Endodermal cell (in vitro differentiated cells): ENCODE measurements at regions not wholly inside any gene's neighbourhood (a gene's known extent, or its start where the extent isn't known, plus 50 kb on each side); places are given as distances from the start of the nearest gene placed in this dataset.

Source experiments
- DNase-seq: peaks from one replicate; pipeline ENCODE4 v3.0.0-alpha.2; 2017
- H3K27ac ChIP-seq: 2 replicates; pipeline ENCODE4 v1.5.1; 2013; ENCODE audit warnings: mild to moderate bottlenecking, low read depth, low read length, moderate library complexity
- H3K27me3 ChIP-seq: 2 replicates; pipeline ENCODE4 v1.6.1; 2013; ENCODE audit warnings: mild to moderate bottlenecking, low read length, moderate library complexity; ENCODE audit not compliant: insufficient read depth, control insufficient read depth, poor library complexity, severe bottlenecking
- H3K36me3 ChIP-seq: 2 replicates; pipeline ENCODE4 v1.7.0; 2013; ENCODE audit warnings: mild to moderate bottlenecking, low read length, moderate library complexity; ENCODE audit not compliant: control insufficient read depth, insufficient read depth
- H3K4me1 ChIP-seq: one replicate; pipeline ENCODE4 v1.7.0; 2013; ENCODE audit warnings: low read length; ENCODE audit not compliant: control insufficient read depth, insufficient read depth
- H3K4me3 ChIP-seq: 2 replicates; pipeline ENCODE4 v1.5.1; 2013; ENCODE audit warnings: mild to moderate bottlenecking, low read length, moderate library complexity
- H3K9ac ChIP-seq: 2 replicates; pipeline ENCODE4 v1.6.1; 2013; ENCODE audit warnings: mild to moderate bottlenecking, low read length, moderate library complexity; ENCODE audit not compliant: poor library complexity, severe bottlenecking; ENCODE audit errors: extremely low read depth
- H3K9me3 ChIP-seq: 2 replicates; pipeline ENCODE4 v1.6.1; 2013; ENCODE audit warnings: mild to moderate bottlenecking, low read length, moderate library complexity; ENCODE audit not compliant: control insufficient read depth
- H3K27ac Mint-ChIP-seq: 2 replicates; pipeline ENCODE4 v1.8.0; 2020; ENCODE audit warnings: mixed read lengths
- H3K27me3 Mint-ChIP-seq: 2 replicates; pipeline ENCODE4 v1.8.0; 2021; ENCODE audit warnings: mild to moderate bottlenecking, mixed read lengths; ENCODE audit not compliant: insufficient read depth
- H3K36me3 Mint-ChIP-seq: 2 replicates; pipeline ENCODE4 v1.8.0; 2020; ENCODE audit warnings: low read depth, mixed read lengths
- H3K4me1 Mint-ChIP-seq: 2 replicates; pipeline ENCODE4 v1.8.0; 2020; ENCODE audit warnings: mixed read lengths
- H3K4me3 Mint-ChIP-seq: 2 replicates; pipeline ENCODE4 v1.8.0; 2020; ENCODE audit warnings: mild to moderate bottlenecking, moderate library complexity, mixed read lengths
- H3K9me3 Mint-ChIP-seq: 2 replicates; pipeline ENCODE4 v1.8.0; 2020; ENCODE audit warnings: mild to moderate bottlenecking, mixed read lengths
- CTCF ChIP-seq: fragments of 200-600 bp; sonication (generic); conservative IDR thresholded peaks from 2 replicates; pipeline ENCODE4 v1.5.0; 2021; ENCODE audit warnings: antibody characterized with exemption, mild to moderate bottlenecking
- WGBS, 2 experiments: methylation state at CpG; one replicate each; pipeline versions ENCODE4 v1.1.5 to v1.1.7; 2013; ENCODE audit warnings: missing lambda C conversion rate in 2 of 2, mixed read lengths in 1 of 2; ENCODE audit not compliant: insufficient coverage in 1 of 2, insufficient read length in 1 of 2; 5-methylcytosine and 5-hydroxymethylcytosine counted together

- H3K4me1 Mint-ChIP-seq: no peaks in the 10 kb centered on the region
- no peaks in the 10 kb centered on the region for H3K9me3 ChIP-seq
- H3K4me1 ChIP-seq: no peaks in the 10 kb centered on the region
- H3K36me3 ChIP-seq: no peaks in the 10 kb centered on the region
- no peak overlapping the region for H3K9ac ChIP-seq
- TF ChIP-seq CTCF: no peak
- no peak overlapping the region for H3K27ac Mint-ChIP-seq
- H3K27me3 Mint-ChIP-seq: peaks cover 1% of the 10 kb centered on the region
- no peaks in the 10 kb centered on the region for H3K27me3 ChIP-seq
- no peak overlapping the region for H3K4me3 Mint-ChIP-seq
- no peaks in the 10 kb centered on the region for H3K9me3 Mint-ChIP-seq
- no peak for DNase-seq
- H3K4me3 ChIP-seq: no peak overlapping the region
- 93 to 95% methylated on average over 5 of the region's 5 CpGs for WGBS, 2 experiments
- no peaks in the 10 kb centered on the region for H3K36me3 Mint-ChIP-seq
- no peak overlapping the region for H3K27ac ChIP-seq
Measured at GRCh38 chr17:12429116-12429515, 236.6 kb upstream of the MYOCD start.

DNA sequence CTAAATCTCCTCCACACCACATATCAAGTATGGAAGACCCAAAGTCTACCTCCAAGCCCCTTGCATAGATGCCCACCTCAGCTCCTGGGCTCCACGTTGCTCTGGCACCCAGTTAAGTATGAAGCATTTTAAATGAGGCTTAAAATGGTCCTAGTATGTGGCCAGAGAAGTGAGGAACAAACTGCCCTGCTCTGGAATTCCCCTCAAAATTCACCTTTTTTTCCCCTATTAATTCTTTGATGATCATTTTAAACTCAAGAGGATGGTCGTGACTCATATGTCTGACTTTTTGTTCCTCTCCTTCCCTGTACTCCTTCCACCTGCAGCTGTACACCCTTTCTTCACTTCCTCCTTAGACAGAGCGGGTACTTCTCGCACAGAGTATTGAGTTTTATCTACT is 234.5 kb upstream of the MYOCD start:
- Histone ChIP-seq H3K4me3 (no peak overlapping the region), H3K9ac (no peak overlapping the region), H3K36me3 (no peaks in the 10 kb centered on the region), H3K27ac (no peak overlapping the region), H3K27me3 (no peaks in the 10 kb centered on the region), H3K9me3 (no peaks in the 10 kb centered on the region), H3K4me1 (no peaks in the 10 kb centered on the region)
- no peak for TF ChIP-seq CTCF
- 80 to 84% methylated on average over 1 to 4 of the region's 4 CpGs for WGBS, 2 experiments
- no peak overlapping the region for H3K27ac Mint-ChIP-seq
- H3K4me3 Mint-ChIP-seq: no peak overlapping the region
- no peaks in the 10 kb centered on the region for H3K36me3 Mint-ChIP-seq
- no peak for DNase-seq
- no peaks in the 10 kb centered on the region for H3K9me3 Mint-ChIP-seq
- H3K27me3 Mint-ChIP-seq: no peaks in the 10 kb centered on the region
- H3K4me1 Mint-ChIP-seq: no peaks in the 10 kb centered on the region

DNA sequence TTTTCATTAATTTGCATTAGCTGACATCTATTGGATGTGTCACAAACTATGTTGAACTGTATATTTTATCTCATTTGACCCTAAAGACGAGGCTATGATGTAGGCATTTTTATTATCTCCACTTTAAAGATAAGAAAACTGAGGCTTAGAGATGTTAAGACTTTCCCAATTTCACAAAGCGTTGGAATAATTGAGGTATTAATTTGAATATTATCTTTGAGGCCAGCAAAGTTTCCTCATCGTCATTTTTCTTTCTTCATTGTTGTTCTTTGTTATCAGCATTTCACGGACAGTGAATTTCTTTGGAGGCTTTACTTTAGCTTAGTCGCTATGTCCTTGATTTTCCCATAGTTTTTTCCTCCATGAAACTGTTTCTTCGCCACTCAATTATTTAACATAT is 227.5 kb upstream of the MYOCD start:
- no peak overlapping the region for H3K4me3 ChIP-seq
- Mint-ChIP-seq H3K4me1 (peaks cover 7% of the 10 kb centered on the region), H3K27ac (no peak overlapping the region), H3K9me3 (peaks cover 4% of the 10 kb centered on the region), H3K4me3 (no peak overlapping the region), H3K27me3 (no peaks in the 10 kb centered on the region), H3K36me3 (no peaks in the 10 kb centered on the region)
- H3K4me1 ChIP-seq: peaks cover 6% of the 10 kb centered on the region
- no peaks in the 10 kb centered on the region for H3K27me3 ChIP-seq
- WGBS, 2 experiments: 92 to 100% methylated on average over 3 to 5 of the region's 6 CpGs
- H3K9me3 ChIP-seq: no peaks in the 10 kb centered on the region
- H3K27ac ChIP-seq: no peak overlapping the region
- no peaks in the 10 kb centered on the region for H3K36me3 ChIP-seq
- DNase-seq: no peak
- TF ChIP-seq CTCF: no peak
- H3K9ac ChIP-seq: no peak overlapping the region
